Natural killer cell (primary cell): ENCODE measurements at regions not wholly inside any gene's neighbourhood (a gene's known extent, or its start where the extent isn't known, plus 50 kb on each side); places are given as distances from the start of the nearest gene placed in this dataset.

Experiments used
- ATAC-seq, 3 donors: fragments of 150-1000 bp in 2 of 3; fragments of 200-7000 bp in 1 of 3; cut with Tn5 transposase; 1 replicate in 1 of 3; 2 replicates in 2 of 3; pipeline ENCODE4 v1.10.0; 2021; ENCODE audit warnings: mild to moderate bottlenecking in 2 of 3, moderate library complexity in 2 of 3
- DNase-seq, 2 donors: peaks; one replicate each; pipeline versions ENCODE4 v3.0.0 to v3.0.0-alpha.2; 2013 to 2021; ENCODE audit warnings: mixed read lengths in 1 of 2
- H3K27ac ChIP-seq: one replicate; pipeline ENCODE4 v1.5.1; 2013; ENCODE audit warnings: mild to moderate bottlenecking, low read length
- H3K27me3 ChIP-seq: one replicate; pipeline ENCODE4 v1.6.1; 2013; ENCODE audit warnings: low read length; ENCODE audit not compliant: control insufficient read depth, insufficient read depth
- H3K36me3 ChIP-seq: one replicate; pipeline ENCODE4 v1.6.1; 2013; ENCODE audit warnings: low read length; ENCODE audit not compliant: control insufficient read depth, insufficient read depth
- H3K4me1 ChIP-seq: one replicate; pipeline ENCODE4 v1.6.1; 2013; ENCODE audit warnings: low read length; ENCODE audit not compliant: control insufficient read depth, insufficient read depth
- H3K4me3 ChIP-seq: one replicate; pipeline ENCODE4 v1.5.1; 2013; ENCODE audit warnings: low read length
- H3K9me3 ChIP-seq: one replicate; pipeline ENCODE4 v1.6.1; 2013; ENCODE audit warnings: low read length; ENCODE audit not compliant: control insufficient read depth, insufficient read depth
- H3K27ac Mint-ChIP-seq, 2 donors: one replicate each; pipeline ENCODE4 v1.8.0; 2022; ENCODE audit warnings: mild to moderate bottlenecking in 2 of 2, mixed read lengths in 2 of 2, moderate library complexity in 1 of 2
- H3K27me3 Mint-ChIP-seq, 2 donors: one replicate each; pipeline ENCODE4 v1.8.0; 2022; ENCODE audit warnings: low read depth in 2 of 2, mixed read lengths in 2 of 2
- H3K36me3 Mint-ChIP-seq: one replicate; pipeline ENCODE4 v1.8.0; 2022; ENCODE audit warnings: mixed read lengths
- H3K4me1 Mint-ChIP-seq, 2 donors: one replicate each; pipeline ENCODE4 v1.8.0; 2022; ENCODE audit warnings: mixed read lengths in 2 of 2
- H3K4me3 Mint-ChIP-seq: one replicate; pipeline ENCODE4 v1.8.0; 2022; ENCODE audit warnings: mild to moderate bottlenecking, moderate library complexity, mixed read lengths
- H3K9me3 Mint-ChIP-seq, 2 donors: one replicate each; pipeline ENCODE4 v1.8.0; 2022; ENCODE audit warnings: mixed read lengths in 2 of 2
- WGBS: methylation state at CpG from one replicate; pipeline ENCODE4 v1.1.7; 2013; ENCODE audit warnings: missing lambda C conversion rate; ENCODE audit not compliant: insufficient coverage; 5-methylcytosine and 5-hydroxymethylcytosine counted together
- intact Hi-C: fragments of 100-400 bp; cut with micrococcal nuclease; formaldehyde crosslinking; loops from one replicate; pipeline ENCODE4 v1.14.2; 2022
- TF ChIP-seq, protein P1 (sequence below): fragments of 200-600 bp; IDR thresholded peaks from one replicate; pipeline ENCODE4 v1.8.0; 2022; ENCODE audit warnings: antibody characterized with exemption

DNA sequence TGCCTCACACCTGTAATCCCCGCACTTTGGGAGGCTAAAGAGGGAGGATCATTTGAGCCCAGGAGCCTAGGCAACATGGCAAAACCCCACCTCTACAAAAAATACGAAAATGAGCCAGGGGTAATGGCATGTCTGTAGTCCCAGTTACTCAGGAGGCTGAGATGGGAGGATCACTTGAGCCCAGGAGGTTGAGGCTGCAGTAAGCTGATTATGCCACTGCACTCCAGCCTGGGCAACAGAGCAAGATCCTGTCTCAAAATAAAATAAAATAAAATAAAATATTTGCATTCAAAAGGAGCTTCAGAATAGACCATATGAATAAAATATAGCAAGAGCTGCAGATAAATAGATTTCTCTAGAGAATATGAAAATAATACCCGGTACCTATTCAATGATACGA, 71.5 kb upstream of the ATF7IP2 start:
- Histone ChIP-seq H3K27me3 (no peaks in the 10 kb centered on the region), H3K27ac (no peak overlapping the region), H3K36me3 (no peaks in the 10 kb centered on the region), H3K9me3 (no peaks in the 10 kb centered on the region), H3K4me3 (no peak overlapping the region), H3K4me1 (no peaks in the 10 kb centered on the region)
- intact Hi-C loops = loop anchor here (1.0 kb wide), 1 partner anchor 195 kb away; no protein-coding TSS in a partner anchor
- Mint-ChIP-seq H3K36me3 (no peaks in the 10 kb centered on the region), H3K9me3 (no peaks in the 10 kb centered on the region), H3K27me3 (no peaks in the 10 kb centered on the region), H3K4me3 (no peak overlapping the region), H3K4me1 (peaks cover 0 to 8% of the 10 kb centered on the region in 2 donors), H3K27ac (no peak overlapping the region)
- DNase-seq (no peak), ATAC-seq (no peak)
- 94% methylated on average over 2 of the region's 4 CpGs for WGBS
- TF ChIP-seq, protein P1, sequence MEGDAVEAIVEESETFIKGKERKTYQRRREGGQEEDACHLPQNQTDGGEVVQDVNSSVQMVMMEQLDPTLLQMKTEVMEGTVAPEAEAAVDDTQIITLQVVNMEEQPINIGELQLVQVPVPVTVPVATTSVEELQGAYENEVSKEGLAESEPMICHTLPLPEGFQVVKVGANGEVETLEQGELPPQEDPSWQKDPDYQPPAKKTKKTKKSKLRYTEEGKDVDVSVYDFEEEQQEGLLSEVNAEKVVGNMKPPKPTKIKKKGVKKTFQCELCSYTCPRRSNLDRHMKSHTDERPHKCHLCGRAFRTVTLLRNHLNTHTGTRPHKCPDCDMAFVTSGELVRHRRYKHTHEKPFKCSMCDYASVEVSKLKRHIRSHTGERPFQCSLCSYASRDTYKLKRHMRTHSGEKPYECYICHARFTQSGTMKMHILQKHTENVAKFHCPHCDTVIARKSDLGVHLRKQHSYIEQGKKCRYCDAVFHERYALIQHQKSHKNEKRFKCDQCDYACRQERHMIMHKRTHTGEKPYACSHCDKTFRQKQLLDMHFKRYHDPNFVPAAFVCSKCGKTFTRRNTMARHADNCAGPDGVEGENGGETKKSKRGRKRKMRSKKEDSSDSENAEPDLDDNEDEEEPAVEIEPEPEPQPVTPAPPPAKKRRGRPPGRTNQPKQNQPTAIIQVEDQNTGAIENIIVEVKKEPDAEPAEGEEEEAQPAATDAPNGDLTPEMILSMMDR = no peak

DNA sequence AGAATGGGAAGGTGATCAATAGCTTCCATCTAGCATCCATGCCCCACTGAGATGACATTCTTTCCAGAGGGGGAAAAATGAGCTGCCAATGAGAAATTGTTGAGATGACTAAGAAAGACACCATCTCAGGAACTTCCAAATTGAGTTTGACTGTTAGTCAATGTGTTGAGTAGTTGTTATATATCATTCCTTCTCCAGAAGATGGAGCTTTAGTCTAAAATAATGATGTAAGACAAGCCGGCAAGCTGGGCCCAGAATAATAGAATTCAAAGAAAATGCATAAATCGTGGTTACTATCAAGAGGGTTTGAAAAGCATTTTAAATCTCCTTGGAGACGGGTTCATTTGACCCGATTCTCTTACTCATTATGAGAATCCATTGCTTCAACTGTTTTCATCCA, 71.0 kb upstream of the ATF7IP2 start:
- Mint-ChIP-seq H3K4me3 (no peak overlapping the region), H3K27me3 (no peaks in the 10 kb centered on the region), H3K36me3 (no peaks in the 10 kb centered on the region), H3K4me1 (peaks cover 0 to 10% of the 10 kb centered on the region in 2 donors), H3K27ac (peak overlapping the region; percentile 26 to 35), H3K9me3 (no peaks in the 10 kb centered on the region)
- no peaks in the 10 kb centered on the region for H3K36me3 ChIP-seq
- intact Hi-C loops = loop anchor here (1.0 kb wide), 1 partner anchor 194 kb away; no protein-coding TSS in a partner anchor
- no peaks in the 10 kb centered on the region for H3K27me3 ChIP-seq
- no peak overlapping the region for H3K27ac ChIP-seq
- ATAC-seq = peak in 1 of 3 donors; percentile 46
- H3K4me1 ChIP-seq = no peaks in the 10 kb centered on the region
- H3K9me3 ChIP-seq = no peaks in the 10 kb centered on the region
- DNase-seq = peak in 1 of 2 donors; percentile 60
- TF ChIP-seq, protein P1 = peak; percentile 45
- no peak overlapping the region for H3K4me3 ChIP-seq
- WGBS = 10% methylated on average over 2 of the region's 4 CpGs

DNA sequence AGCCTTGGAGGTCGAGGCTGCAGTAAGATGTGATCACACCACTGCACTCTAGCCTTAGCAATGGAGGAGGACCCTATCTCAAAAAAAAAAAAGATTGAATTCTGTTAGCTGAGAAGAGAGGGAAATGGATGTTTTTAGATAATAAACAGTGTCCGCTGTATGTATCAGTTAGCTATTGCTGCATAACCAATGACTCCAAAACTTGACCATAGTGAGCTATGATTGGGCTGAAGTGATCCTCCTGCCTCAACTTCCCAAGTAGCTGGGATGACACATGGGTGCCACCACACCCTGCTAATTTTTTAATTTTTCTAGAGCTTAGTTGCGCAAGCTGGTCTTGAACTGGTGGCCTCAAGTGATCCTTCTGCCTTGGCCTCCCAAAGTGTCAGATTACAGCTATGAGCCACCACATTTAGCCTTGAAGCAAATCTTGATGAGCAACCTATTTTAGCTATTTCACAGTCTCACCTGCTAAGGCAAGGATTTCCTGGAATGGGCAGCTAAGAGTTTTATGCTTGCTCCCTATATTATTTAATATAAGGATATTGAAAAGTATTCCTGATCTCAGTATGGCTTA, 68.3 kb upstream of the ATF7IP2 start:
- Mint-ChIP-seq H3K9me3 (no peaks in the 10 kb centered on the region), H3K27ac (no peak overlapping the region), H3K36me3 (no peaks in the 10 kb centered on the region), H3K4me3 (no peak overlapping the region), H3K27me3 (no peaks in the 10 kb centered on the region), H3K4me1 (peaks cover 0 to 10% of the 10 kb centered on the region in 2 donors)
- no peak for ATAC-seq
- H3K27ac ChIP-seq = no peak overlapping the region
- DNase-seq = no peak
- no peak overlapping the region for H3K4me3 ChIP-seq
- WGBS = 93% methylated on average over 3 of the region's 3 CpGs
- no peaks in the 10 kb centered on the region for H3K36me3 ChIP-seq
- no peaks in the 10 kb centered on the region for H3K9me3 ChIP-seq
- intact Hi-C loops = no loop called here
- TF ChIP-seq, protein P1 = no peak
- no peaks in the 10 kb centered on the region for H3K27me3 ChIP-seq
- no peaks in the 10 kb centered on the region for H3K4me1 ChIP-seq
